Astrocyte of the hippocampus (primary cell): ENCODE measurements at regions not wholly inside any gene's neighbourhood (a gene's known extent, or its start where the extent isn't known, plus 50 kb on each side); places are given as distances from the start of the nearest gene placed in this dataset.
A peak's percentile ranks its signal among the peaks of the same experiment; 100 is the strongest.

Experiments
- DNase-seq: peaks from one replicate; pipeline ENCODE4 v3.0.0; 2011; ENCODE audit warnings: low read depth, low spot score

GRCh38 chrX:98357146-98357545 is 1473.4 kb downstream of the RPA4 start:
- DNase-seq, result no peak

- DNase-seq, result no peak
These were observed 1478.9 kb downstream of the RPA4 start for GRCh38 chrX:98362630-98363029.

- DNase-seq, result peak; percentile 16
These were observed 1488.3 kb downstream of the RPA4 start for GRCh38 chrX:98371994-98372393.

DNA sequence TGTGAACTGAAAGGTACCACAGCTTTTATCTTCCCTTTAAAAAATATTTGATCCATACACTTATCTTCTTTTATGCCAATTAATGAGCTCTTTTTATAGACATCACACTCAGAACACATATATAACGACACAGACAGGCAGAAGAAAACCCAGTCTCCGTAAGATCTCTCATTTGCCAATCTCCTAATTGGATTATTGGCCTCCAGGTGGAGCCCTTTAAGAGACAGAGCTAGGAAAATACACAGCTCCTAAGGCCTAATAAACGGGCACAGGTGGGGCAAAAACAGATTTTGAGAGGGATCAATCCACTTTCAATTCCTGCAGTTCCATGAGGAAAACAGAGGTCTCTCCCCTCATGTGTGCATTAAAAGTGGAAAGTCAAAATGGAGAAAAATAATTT is 1495.4 kb downstream of the RPA4 start:
- no peak for DNase-seq

DNA sequence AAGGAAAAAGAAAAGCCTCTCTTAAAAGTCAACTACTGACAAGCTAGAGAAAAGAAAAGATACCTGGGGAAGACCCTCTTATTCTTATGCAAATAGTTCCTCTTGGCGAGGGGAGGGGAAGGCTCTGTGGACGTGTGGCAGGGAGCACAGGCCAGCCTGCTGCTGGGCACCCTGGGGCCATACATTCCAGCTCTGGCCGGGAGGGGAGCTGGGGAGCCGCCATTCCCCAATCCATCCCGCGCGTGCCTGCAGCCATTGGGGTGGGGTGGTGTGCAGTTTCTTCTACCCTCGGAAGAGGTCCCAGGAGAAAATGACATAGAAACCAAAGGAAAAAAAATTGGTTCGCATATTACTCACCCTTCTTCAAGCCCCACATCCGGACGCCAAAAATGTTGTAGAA is 1496.4 kb downstream of the RPA4 start:
- no peak for DNase-seq

DNA sequence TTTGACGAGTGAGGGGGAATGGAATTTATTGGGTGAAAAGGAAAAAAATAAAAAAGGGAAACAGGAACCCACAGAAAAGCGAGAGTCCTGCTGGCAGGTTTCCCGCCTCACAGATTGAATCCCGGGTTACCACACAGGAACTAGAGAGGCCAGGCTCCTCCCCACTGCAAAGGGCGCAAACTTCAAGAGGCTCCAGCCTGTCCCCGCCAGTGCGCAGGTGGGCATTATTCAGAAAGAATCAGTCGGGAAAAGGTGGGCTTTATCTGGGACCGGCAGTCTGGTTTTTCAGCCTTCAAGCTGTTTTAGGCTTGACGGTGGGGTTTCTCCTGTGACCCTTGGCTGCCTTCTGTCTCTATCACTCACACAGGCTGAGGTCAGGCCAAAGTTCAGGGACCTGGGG is 1496.8 kb downstream of the RPA4 start:
- DNase-seq, result no peak

- no peak for DNase-seq
These were observed 1514.8 kb downstream of the RPA4 start for GRCh38 chrX:98398542-98398941.

- DNase-seq, result peak; percentile 33
These were observed 1521.7 kb downstream of the RPA4 start for GRCh38 chrX:98405376-98405775.

DNA sequence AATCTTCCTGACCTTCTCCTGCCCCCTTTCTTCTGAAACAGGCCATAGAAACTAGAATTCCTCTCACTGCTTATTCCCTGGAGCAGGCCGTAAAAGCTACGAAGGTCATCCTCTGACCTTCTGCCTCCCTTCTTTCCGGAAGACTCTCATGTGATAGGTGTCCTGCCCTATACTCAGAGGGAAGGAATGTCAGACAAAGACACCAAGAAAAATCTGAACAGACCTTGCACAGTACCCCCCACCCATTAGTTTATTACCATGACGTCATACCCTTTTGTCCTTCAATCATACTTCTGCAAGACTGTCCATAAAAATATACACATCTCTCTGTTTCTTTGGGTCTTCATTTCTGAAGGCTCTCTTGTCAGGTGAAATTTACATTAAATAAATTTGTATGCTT is 1523.9 kb downstream of the RPA4 start:
- DNase-seq, result no peak

DNA sequence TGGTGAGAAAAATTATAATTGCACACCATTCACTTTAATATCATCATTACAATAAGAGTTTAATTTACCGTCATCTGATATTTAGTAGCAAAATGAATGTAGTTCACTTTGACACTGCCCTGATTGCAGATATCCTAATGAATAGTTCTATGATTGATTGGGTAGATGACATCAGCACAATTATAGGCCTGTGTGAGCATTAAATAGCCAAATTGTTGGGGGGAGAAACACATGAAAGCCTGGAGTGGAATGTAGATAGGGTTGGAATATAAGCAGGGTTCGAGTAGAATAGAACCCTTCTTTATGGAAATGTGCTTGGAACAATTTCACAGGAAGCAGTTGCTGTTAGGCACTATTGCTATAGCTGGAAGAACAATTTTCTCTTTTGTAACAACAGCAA is 1526.2 kb downstream of the RPA4 start:
- DNase-seq, result no peak

DNA sequence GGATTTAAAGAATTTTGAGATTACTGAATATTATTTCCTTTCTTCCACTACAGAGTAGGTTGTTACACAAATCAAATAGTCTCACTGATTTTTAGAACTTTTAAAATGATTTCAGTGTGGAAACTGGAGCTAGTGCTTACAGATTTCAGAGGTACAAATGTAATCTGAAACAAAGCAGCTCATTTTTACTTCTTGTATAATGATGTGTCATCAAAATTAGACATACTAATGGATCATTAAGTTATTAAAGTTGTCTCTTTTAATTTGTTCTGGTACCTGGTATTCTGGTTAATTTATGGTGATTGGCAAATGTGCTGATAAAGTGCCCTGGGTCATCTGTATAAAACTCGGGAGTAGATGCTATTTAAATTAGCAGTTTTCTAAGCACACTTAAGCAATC is 1528.3 kb downstream of the RPA4 start:
- DNase-seq, result no peak

GRCh38 chrX:98422536-98422935 is 1538.8 kb downstream of the RPA4 start:
- no peak for DNase-seq

DNA sequence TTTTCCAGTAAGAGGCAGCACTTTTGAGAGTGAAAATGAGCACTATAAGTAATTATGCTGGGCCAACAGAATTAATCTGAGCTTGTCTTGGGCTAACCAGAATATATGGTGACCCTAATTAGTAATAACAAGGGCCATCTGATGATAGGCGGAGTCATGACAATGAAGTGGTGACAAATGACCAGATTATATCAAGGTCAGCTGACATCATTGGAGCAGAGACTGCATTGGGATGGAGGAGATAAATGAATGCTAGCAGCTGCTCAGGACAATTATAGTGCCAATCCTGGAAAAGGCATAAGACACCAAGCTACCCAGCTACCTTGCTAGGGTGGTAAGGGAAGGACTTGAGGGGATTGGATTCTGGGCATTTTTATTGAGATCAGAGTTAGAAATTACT is 1548.7 kb downstream of the RPA4 start:
- no peak for DNase-seq

GRCh38 chrX:98448524-98448923 is 1564.8 kb downstream of the RPA4 start:
- DNase-seq, result no peak

DNA sequence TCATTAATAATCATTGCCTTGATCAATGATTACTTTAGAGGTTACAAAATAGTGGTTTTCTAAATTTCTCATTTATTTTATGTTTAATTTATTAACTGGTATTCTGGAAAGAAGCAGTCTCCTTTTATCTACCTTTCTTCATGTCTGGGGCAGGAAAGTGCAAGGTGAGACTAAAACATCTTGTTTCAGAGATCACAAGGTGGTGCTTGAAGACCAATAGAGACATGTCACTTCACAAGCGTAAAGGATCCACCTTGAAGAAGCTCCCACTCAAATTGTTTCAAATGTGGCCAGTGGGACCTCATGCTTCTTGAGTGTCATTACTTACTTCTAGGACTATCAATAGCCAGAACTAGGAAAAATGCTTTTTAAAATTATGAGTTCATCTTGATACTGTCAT is 1568.7 kb downstream of the RPA4 start:
- no peak for DNase-seq

DNA sequence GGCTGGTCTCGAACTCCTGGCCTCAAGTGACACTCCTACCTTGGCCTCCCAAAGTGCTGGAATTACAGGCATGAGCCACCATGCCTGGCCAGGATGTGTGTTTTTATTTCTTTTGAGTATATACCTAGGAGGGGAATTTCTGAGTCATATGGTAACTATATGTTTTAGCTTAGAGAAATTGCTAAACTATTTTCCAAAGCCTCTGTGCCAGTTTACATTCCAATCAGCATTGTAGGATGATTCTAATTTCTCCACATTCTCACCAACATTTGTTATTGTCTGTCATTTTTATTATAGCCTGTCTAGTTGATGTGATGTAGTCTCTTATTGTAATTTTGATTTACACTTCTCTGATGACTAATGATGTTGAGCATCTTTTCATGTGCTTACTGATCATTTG is 1576.0 kb downstream of the RPA4 start:
- no peak for DNase-seq

DNA sequence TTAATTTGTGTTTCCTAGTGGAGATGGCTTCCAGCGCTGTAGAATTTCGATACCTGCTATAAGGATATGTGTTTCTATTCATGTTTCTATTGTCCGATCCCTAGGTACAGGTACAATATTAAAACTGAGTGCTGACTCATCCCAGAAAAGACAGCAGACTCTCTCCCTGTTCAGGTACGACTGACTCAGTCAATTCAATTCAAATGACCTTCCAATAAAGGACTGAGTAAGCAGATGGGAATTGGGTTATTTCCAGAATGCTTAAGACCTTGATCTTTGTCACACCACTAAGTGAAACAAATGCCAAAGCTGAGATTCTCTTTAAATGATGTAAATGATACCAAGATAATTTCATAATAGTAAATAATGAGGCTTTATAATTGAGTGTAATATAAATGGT is 1596.9 kb downstream of the RPA4 start:
- no peak for DNase-seq

DNA sequence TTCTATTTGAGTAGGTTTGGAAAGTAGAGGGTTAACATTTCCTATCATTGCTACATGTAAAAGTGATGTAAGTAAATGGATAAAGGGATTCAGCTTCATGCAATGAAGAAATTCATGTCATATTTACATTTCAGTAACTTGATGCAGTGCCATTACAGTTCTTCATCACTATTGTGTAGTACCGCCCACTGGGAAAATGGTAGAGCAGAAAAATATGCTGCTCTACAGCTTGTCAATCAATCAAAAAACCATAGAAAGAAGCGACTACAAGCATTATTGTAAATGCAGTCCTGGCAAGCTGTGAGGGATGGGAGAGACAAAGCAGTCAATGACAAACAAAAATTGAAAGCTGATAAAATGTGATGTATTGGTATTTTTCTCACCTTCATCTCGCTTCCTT is 1597.9 kb downstream of the RPA4 start:
- DNase-seq, result no peak

DNA sequence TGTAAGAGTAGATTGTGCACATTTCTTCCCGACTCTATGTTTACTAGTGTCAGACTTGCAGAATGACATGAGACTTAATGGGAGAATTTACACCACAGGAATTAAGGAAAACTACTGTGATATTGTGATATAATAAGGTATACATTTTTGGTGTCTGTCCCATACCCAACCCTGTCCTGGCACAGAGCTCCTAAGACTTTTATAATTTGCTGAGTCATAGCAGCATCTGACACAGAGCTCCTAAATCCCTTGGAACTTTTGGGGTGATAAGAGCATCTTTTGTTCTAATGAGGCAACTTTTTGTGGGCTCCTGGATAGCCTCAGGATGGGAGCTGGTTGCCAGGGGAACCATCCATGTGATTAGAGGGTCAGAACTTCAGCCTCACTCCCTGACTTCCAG is 1607.0 kb downstream of the RPA4 start:
- DNase-seq, result no peak

DNA sequence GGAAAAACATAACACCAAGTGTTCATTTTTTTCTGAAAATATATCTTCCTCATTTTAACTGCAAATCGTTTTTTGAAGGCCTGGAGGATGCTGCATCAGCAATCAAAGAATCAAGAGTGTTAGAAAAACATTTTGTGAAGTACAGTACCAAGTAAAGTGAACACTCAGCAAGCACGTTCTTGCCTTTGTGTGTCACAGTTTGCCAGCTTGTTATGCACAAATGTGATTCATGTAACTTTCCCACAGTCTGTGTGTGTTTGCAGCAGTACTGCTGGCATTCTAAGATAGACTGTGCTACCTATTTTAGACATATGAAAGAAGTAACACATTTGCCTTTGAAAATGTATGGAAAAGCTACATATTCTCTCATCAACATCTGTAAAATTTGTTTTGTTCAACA is 1617.7 kb downstream of the RPA4 start:
- no peak for DNase-seq

- no peak for DNase-seq
These were observed 1623.2 kb downstream of the RPA4 start for GRCh38 chrX:98506907-98507306.

DNA sequence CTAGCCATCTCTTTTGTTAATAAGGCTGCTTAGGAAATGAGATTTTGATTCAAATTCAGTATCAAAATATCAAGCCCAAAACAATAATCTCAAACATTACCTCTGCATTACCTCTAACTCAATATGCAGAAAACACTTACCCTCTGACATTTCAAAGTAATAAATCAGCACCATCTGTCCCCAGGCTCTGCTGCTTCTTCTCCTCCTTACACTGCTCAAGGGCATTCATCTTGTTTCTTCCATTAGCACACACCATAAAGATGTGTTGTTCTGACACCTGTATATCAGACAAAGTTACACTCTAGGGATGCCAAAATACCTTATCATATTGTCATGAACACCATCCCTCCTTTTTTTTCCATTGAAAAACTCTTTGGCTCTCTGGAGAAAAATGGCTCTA is 1630.3 kb downstream of the RPA4 start:
- no peak for DNase-seq

GRCh38 chrX:98516120-98516519 is 1632.4 kb downstream of the RPA4 start:
- DNase-seq, result no peak

DNA sequence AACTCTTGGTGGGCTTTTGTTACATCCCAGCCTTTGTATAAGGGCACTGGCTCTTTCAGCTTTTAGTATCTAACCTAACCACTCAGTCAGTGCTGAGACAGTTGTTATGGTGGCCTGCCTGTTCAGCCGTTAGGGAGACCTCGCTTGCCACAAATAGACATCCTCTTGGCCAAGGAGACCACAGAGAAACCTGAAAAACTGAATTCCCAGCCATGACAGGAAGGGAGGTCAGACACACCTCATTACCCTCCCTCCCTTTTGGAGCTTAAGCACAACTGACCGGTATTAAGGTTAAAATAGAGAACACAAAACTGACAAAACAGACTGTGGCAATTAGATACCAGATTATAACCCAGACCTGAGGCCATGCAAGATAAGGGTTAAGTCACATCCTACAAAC is 1639.3 kb downstream of the RPA4 start:
- DNase-seq, result no peak

GRCh38 chrX:98523521-98523920 is 1639.8 kb downstream of the RPA4 start:
- no peak for DNase-seq
